IPS-18c (cell line): ENCODE measurements at regions not wholly inside any gene's neighbourhood (a gene's known extent, or its start where the extent isn't known, plus 50 kb on each side); places are given as distances from the start of the nearest gene placed in this dataset.

Experiments
- H3K4me3 ChIP-seq: 2 replicates; pipeline ENCODE4 v1.7.0; 2013; ENCODE audit warnings: low read depth, mild to moderate bottlenecking, low read length, moderate library complexity; ENCODE audit not compliant: insufficient read depth
- H3K9me3 ChIP-seq: one replicate; pipeline ENCODE4 v1.6.1; 2013; ENCODE audit warnings: mild to moderate bottlenecking, low read length, moderate library complexity; ENCODE audit not compliant: control insufficient read depth, insufficient read depth

DNA sequence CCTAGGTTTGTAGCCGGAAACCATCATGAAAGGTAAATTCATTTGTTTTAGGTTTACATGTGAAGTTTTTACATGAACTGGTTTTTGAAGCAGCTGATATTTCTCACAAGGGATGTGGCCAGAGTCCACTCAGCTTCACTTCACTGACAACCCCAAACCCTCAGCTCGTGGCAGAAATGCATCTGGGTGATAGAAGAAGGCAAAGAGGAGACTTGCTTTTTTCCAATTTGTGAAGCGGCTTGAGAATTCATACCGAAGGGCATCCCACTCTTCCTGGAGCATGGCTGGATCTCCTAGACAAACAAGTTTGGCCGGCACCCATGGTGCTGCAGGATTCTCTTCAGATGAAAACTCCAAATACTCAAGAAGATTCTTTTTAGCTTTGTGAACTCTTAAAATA lies 392.8 kb upstream of the CNR1 start:
- no peak overlapping the region for H3K4me3 ChIP-seq

GRCh38 chr6:88556663-88557062 lies 390.5 kb upstream of the CNR1 start:
- no peak overlapping the region for H3K4me3 ChIP-seq
- no peaks in the 10 kb centered on the region for H3K9me3 ChIP-seq

More for the DNA sequence above, 392.8 kb upstream of the CNR1 start:
- H3K9me3 ChIP-seq, result no peaks in the 10 kb centered on the region

DNA sequence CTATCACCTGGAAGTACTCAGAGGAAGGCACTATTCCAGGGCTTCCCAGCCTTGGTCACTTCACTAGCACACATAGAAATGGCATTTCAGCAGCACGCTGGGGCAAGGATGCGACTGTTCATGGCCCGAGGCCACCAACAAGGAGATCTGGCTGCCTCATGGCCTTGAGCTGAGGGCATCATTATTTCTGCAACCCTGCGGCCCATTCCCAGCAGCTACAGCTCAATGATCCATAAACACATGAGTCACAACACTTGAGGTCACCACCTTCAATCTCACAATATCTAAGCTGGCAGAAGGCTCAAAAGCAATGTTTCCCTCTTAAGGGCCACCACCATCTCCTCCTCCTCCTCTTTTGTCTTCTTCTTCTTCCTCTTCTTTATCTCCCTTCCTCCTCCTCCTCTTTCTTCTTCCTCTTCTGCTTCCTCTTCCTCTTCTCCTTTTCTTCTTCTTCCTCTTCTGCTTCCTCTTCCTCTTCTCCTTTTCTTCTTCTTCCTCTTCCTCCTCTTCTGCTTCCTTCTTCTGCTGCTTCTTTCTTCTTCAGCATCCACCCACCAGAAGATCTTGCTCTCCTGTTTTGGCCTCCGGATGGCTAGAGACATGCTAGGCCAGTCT lies 382.9 kb upstream of the CNR1 start:
- Histone ChIP-seq H3K9me3 (no peaks in the 10 kb centered on the region), H3K4me3 (no peak overlapping the region)

DNA sequence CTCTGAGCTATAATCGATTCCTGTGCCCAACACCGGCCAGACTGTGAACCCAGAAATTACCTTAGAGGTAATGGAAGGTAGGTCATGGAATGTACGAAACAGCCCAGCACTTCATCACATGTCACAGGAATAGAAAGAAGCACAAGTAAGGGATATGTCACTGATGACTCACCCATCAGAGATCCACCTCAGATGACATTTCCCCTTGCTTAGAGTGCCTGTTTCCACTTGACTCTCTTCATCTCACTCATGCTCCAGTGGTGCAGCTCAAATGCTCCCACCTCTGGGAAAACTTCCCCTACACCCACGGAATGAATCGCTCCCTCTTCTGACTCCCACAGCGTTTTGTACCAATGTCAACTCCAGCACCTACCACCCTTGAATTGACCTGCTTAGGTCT lies 381.6 kb upstream of the CNR1 start:
- Histone ChIP-seq H3K9me3 (no peaks in the 10 kb centered on the region), H3K4me3 (no peak overlapping the region)

DNA sequence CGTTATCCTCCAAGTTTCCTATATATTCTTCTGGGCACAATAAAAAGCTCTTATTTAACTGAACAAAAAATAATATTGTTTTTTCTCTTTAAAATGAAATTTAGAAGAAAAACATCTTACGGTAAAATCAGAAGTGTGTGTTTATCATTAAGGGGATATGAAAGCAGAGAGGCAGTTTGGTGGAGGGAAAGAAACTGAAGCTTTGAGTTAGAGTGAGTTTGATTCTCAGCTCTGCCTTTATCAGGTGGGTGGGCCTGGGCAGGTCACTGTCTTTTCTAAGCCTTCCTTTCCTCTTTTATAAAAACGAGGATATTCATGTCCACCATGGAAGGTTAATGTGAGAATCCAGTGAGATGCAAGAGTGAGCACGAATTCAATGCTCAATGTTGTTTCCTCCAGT lies 379.8 kb upstream of the CNR1 start:
- no peaks in the 10 kb centered on the region for H3K9me3 ChIP-seq
- no peak overlapping the region for H3K4me3 ChIP-seq

DNA sequence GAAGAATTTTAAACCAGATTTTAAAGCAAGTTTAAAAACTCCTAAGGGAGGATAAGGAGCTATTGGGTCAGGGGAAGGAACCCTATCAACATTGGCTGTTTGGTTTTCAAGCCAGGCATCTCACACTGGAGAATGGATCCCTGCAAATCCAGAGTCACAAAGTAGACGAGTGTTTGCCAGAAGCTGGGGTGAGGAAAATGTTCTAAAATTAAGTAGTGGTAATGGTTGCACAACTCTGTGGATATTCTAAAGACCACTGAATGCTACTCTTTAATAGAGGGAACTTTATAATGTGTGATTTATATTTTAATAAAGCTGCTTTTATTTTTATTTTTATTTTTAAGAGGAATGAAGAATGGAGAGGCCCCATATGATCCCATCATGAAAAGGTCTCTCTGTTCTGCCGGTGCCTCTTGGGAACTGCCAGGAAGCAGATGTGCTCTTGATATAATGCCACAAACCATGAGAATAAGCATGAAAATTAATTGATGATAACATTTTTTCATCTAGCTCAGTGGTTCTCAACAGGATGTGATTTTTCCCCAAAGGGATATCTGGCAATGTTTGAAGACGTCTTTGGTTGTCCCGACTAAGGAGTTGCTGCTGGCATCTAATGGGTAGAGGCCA lies 379.0 kb upstream of the CNR1 start:
- Histone ChIP-seq H3K9me3 (no peaks in the 10 kb centered on the region), H3K4me3 (no peak overlapping the region)

DNA sequence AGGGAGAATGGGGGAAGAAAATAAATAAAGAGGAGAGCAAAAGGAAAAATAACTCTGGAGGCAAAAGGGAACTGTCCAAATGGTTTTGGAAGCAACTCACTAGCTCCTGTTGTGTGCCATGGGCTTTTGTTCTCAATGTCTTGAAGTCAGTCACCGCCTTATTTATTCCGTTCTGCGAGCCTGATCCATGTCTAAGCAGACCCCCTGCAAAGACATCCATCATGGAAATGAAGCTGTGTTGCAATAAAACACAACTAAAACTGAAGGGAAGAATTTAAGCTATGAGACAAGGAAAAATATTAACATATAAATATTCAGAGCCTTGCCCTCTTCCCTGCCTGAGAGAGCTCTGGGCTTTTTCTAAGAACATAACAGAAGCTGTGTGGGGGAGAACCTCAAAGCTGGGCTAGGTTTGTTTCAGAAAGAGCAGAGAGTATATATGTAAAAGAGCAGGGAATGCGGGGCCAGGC lies 373.2 kb upstream of the CNR1 start:
- Histone ChIP-seq H3K4me3 (no peak overlapping the region), H3K9me3 (no peaks in the 10 kb centered on the region)

DNA sequence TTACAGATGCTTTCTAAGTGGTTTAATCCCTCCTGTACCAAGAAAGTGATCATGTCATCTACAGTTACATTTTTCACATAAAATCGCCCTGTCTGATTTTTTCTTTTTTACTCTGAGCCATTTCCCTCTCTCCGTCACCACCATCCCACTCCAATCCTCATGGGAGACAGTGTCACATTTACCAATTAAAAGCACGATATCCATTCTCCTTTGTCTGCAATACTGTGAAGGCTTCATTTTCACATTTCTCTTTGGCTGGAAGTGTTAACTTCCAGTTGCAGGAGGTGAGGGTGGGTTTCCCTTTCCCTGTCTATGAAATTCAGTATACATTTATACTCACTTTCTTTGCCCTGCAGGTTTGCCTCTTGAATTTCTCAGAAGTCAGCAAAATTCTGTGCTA lies 372.7 kb upstream of the CNR1 start:
- Histone ChIP-seq H3K9me3 (no peaks in the 10 kb centered on the region), H3K4me3 (no peak overlapping the region)

DNA sequence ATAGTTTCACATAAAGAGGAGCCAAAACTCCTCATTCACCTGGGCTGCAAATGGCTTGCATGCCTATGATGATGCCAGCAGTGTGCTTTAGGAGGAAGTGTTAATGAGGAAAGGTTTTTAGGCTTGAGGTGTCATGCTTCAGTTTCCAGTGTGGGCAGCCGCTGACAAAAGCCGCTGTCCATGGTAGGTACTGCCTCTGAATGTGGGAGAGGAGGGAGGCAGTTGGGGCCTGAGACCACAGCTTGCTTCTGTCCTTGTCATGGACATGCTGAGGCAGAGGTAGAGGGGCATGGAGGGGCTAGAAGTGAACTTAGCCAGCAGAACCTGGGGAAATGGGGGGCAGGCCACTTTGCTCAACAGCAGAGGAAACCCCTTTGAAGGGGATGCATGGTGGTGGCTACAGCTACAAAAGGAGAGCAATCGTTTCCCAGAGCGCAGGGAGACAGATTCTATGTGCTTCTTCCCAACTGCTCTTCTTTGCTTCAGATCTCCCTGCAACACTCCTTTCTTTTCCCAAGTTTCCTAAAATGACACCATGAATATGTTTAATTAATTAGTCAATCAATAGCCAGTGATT lies 372.1 kb upstream of the CNR1 start:
- no peaks in the 10 kb centered on the region for H3K9me3 ChIP-seq
- no peak overlapping the region for H3K4me3 ChIP-seq

- H3K4me3 ChIP-seq, result no peak overlapping the region
- H3K9me3 ChIP-seq, result no peaks in the 10 kb centered on the region
These were observed 370.0 kb upstream of the CNR1 start for GRCh38 chr6:88536071-88536625.

DNA sequence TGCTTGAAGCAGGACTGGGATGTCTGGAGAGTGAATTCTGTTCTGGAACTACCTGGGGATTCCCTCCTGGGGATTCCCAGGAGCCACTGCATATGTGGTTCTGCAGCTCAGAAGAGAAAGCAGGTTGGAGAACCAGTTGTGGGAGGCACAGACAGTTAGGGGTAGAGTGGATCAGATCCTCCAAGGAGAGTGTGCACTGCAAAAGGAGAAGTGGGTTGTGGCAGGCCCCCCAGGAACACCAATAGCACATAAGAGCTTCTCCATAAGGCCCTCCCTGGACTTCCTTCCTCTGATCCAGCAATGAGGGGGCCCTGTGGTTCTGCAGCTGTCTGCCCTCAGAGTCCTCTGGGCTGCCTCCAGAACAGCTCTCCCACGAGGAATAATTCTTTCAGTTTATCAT lies 369.2 kb upstream of the CNR1 start:
- no peak overlapping the region for H3K4me3 ChIP-seq
- H3K9me3 ChIP-seq, result no peaks in the 10 kb centered on the region

- H3K4me3 ChIP-seq, result no peak overlapping the region
- peaks cover 2% of the 10 kb centered on the region for H3K9me3 ChIP-seq
These were observed 366.2 kb upstream of the CNR1 start for GRCh38 chr6:88532241-88532860.

DNA sequence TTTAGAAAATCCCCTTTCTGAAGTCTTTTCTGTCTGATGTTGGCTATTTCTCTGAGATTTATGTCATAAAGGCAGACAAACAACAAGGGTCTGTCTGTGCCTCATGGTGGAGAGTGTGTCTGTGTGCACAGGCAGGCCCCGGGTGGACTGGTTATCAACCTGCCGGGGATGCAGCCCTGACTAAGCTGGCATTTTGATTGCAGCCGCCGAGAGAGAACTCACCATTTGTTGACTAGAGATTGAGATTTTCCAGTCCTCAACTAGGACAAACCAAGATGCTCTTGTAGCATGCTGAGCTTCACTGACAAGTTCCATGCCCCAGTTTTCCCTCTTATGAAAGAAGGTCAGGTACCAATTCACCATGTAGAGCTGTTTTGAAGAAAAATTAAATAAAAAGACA lies 363.6 kb upstream of the CNR1 start:
- Histone ChIP-seq H3K4me3 (no peak overlapping the region), H3K9me3 (peaks cover 5% of the 10 kb centered on the region)

- no peak overlapping the region for H3K4me3 ChIP-seq
- no peaks in the 10 kb centered on the region for H3K9me3 ChIP-seq
These were observed 354.3 kb upstream of the CNR1 start for GRCh38 chr6:88520445-88520844.

DNA sequence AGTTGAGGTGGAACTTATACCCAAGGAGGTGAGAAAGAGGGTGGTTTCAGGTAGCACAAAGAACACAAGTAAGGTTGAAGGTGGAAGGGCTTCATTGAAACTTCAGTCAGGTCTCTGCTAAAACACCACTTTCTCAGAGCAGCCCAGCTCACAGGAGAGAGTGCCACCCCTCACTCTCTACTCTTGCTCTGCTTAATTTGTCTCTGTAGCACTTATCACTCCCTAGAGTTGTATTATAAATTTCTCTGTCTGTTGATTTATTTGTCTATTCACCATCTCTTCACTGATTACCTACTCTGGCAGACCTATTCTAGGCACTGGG lies 353.8 kb upstream of the CNR1 start:
- no peaks in the 10 kb centered on the region for H3K9me3 ChIP-seq
- H3K4me3 ChIP-seq, result no peak overlapping the region

DNA sequence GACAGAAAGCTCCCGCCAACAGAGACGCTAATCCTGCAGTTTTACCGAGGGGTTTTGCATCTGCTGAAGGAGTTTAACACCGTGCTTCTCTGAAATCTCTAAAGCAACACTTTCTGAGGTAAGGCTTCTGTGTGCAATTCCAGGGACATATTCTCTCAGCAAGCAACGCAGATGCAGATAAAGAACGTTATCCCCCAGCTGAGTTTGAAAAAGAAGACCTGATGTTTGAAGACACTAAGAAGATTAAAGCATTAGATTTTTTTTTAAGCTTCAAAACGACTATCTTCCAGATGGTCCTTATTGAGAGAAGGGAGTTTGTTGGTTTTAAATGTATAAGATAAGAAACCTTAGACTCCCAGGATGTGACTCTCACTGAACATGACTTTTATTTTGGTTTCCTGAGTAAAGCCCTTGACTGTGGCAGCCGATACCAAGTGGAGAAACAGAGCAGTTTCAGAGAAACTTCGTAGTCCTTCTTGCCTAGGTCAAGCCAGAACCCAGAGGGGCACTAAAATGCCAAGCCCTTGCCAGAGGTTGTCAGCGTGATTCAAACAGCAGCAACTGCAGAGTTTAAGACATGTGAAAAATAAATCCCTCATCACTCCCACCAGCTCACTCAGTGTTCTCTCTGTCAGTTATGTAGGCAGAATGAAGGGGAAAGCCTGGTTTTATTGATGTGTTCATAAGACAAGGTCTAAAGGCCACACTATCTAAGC lies 353.3 kb upstream of the CNR1 start:
- Histone ChIP-seq H3K4me3 (no peak overlapping the region), H3K9me3 (no peaks in the 10 kb centered on the region)

- Histone ChIP-seq H3K9me3 (no peaks in the 10 kb centered on the region), H3K4me3 (no peak overlapping the region)
These were observed 351.6 kb upstream of the CNR1 start for GRCh38 chr6:88517737-88518136.

- no peak overlapping the region for H3K4me3 ChIP-seq
- H3K9me3 ChIP-seq, result no peaks in the 10 kb centered on the region
These were observed 347.8 kb upstream of the CNR1 start for GRCh38 chr6:88513920-88514319.
